GM12878 (cell line): ENCODE measurements at regions not wholly inside any gene's neighbourhood (a gene's known extent, or its start where the extent isn't known, plus 50 kb on each side); places are given as distances from the start of the nearest gene placed in this dataset.

ENCODE experiments used
- ATAC-seq: fragments of 200-7000 bp; cut with Tn5 transposase; 3 replicates; pipeline ENCODE4 v1.9.1; 2020; ENCODE audit warnings: mild to moderate bottlenecking, moderate library complexity
- BruUV-seq: library from RNA; stranded (reverse); fragments of 400-500 nt; replicated peaks from 2 replicates; lab custom pipeline; 2021; lab: Mats Ljungman, UMichigan
- CTCF ChIA-PET: fragments of 300-600 bp; sonication (Branson Sonifier 250); formaldehyde crosslinking; extraction: SDS; loops from one replicate; lab custom pipeline; 2021; ENCODE audit warnings: inconsistent platforms; lab: Yijun Ruan, JAX
- POLR2A ChIA-PET: fragments of 350-600 bp; formaldehyde crosslinking; extraction: SDS; loops from one replicate; lab custom pipeline; 2021; ENCODE audit warnings: inconsistent platforms; lab: Charles Lee
- RAD21 ChIA-PET: fragments of 300-600 bp; sonication (Branson Sonifier 250); formaldehyde crosslinking; loops from one replicate; lab custom pipeline; 2023; ENCODE audit warnings: antibody characterized with exemption; ENCODE audit not compliant: unreplicated experiment; lab: Charles Lee
- SMC1A ChIA-PET: fragments of 300-600 bp; sonication (Branson Sonifier 250); formaldehyde crosslinking; loops from one replicate; lab custom pipeline; 2023; ENCODE audit not compliant: unreplicated experiment, uncharacterized antibody; lab: Charles Lee
- DNase-seq: peaks from one replicate; pipeline ENCODE4 v3.0.0-alpha.2; 2011; ENCODE audit warnings: low read depth, low spot score
- FAIRE-seq: peaks from 3 replicates; lab custom pipeline; 2011; peaks lifted over from hg19 to GRCh38; lab: Jason Lieb, UNC
- H2AFZ ChIP-seq: 2 replicates; pipeline ENCODE4 v1.6.0; 2011; ENCODE audit warnings: low read depth, low read length, control low read depth; ENCODE audit not compliant: control insufficient read depth
- H3K27ac ChIP-seq: 2 replicates; pipeline ENCODE4 v1.5.1; 2011; ENCODE audit warnings: control low read depth; ENCODE audit not compliant: control insufficient read depth, insufficient read depth
- H3K27me3 ChIP-seq, 2 experiments: replicated peaks in 1 of 2; 2 replicates each; pipeline versions ENCODE4 v1.6.0 to v1.6.1; 2011; ENCODE audit warnings: low read length in 1 of 2; ENCODE audit not compliant: control insufficient read depth in 2 of 2, insufficient read depth in 2 of 2
- H3K36me3 ChIP-seq, 2 experiments: 2 replicates each; pipeline ENCODE4 v1.5.1; 2011; ENCODE audit warnings: low read length in 1 of 2; ENCODE audit not compliant: control insufficient read depth in 2 of 2, insufficient read depth in 2 of 2
- H3K4me1 ChIP-seq: 2 replicates; pipeline ENCODE4 v1.6.1; 2011; ENCODE audit warnings: mild to moderate bottlenecking, low read length, moderate library complexity, mixed read lengths; ENCODE audit not compliant: control insufficient read depth, insufficient read depth
- H3K4me2 ChIP-seq: 2 replicates; pipeline ENCODE4 v1.6.0; 2011; ENCODE audit warnings: control low read depth; ENCODE audit not compliant: control insufficient read depth, insufficient read depth
- H3K4me3 ChIP-seq: fragments of 200-600 bp; sonication (generic); 2 replicates; pipeline ENCODE4 v1.5.1; 2016
- H3K79me2 ChIP-seq: 2 replicates; pipeline ENCODE4 v1.6.0; 2011; ENCODE audit warnings: low read length; ENCODE audit not compliant: control insufficient read depth, insufficient read depth
- H3K9ac ChIP-seq: 2 replicates; pipeline ENCODE4 v1.8.0; 2011; ENCODE audit warnings: low read length, control low read depth, mixed read lengths; ENCODE audit not compliant: control insufficient read depth, insufficient read depth
- H3K9me3 ChIP-seq: replicated peaks from 3 replicates; pipeline ENCODE4 v1.5.1; 2011; ENCODE audit warnings: mild to moderate bottlenecking, low read length; ENCODE audit not compliant: control insufficient read depth, insufficient read depth
- H4K20me1 ChIP-seq: 2 replicates; pipeline ENCODE4 v1.6.0; 2011; ENCODE audit not compliant: control insufficient read depth, insufficient read depth
- ASH2L ChIP-seq: fragments of 300-600, 200-600 bp; sonication (generic); IDR thresholded peaks from 2 replicates; pipeline ENCODE4 v1.6.1; 2017; ENCODE audit warnings: low read depth, mild to moderate bottlenecking, borderline replicate concordance
- FOS ChIP-seq: IDR thresholded peaks from 3 replicates; pipeline ENCODE4 v1.6.1; 2011; ENCODE audit warnings: borderline replicate concordance; ENCODE audit not compliant: insufficient read length; ENCODE audit errors: extremely low read depth
- FOXK2 ChIP-seq: fragments of 450-650 bp; IDR thresholded peaks from 2 replicates; pipeline ENCODE4 v1.6.1; 2017; ENCODE audit warnings: mild to moderate bottlenecking, moderate library complexity
- IKZF1 ChIP-seq: fragments of 450-650 bp; conservative IDR thresholded peaks from 2 replicates; pipeline ENCODE4 v1.6.1; 2017; ENCODE audit warnings: antibody characterized with exemption, mild to moderate bottlenecking
- MEF2A ChIP-seq: IDR thresholded peaks from 2 replicates; pipeline ENCODE4 v1.6.1; 2011; ENCODE audit warnings: low read depth, mild to moderate bottlenecking, low read length, moderate library complexity; ENCODE audit not compliant: insufficient read depth
- MXI1 ChIP-seq: fragments of 150-350 bp; IDR thresholded peaks from 2 replicates; pipeline ENCODE4 v1.6.1; 2011; ENCODE audit warnings: low read depth, mild to moderate bottlenecking, inconsistent platforms, low read length, improper control_type of control experiment
- NR2C1 ChIP-seq: fragments of 450-650 bp; IDR thresholded peaks from 2 replicates; pipeline ENCODE4 v1.6.1; 2017; ENCODE audit warnings: antibody characterized with exemption, mild to moderate bottlenecking, moderate library complexity
- RBBP5 ChIP-seq: fragments of 200-600 bp; sonication (generic); conservative IDR thresholded peaks from 2 replicates; pipeline ENCODE4 v1.6.1; 2016
- STAT3 ChIP-seq: IDR thresholded peaks from 2 replicates; pipeline ENCODE4 v1.6.1; 2011; ENCODE audit warnings: low read depth, low read length, improper control_type of control experiment
- ZNF687 ChIP-seq: fragments of 450-650 bp; IDR thresholded peaks from 2 replicates; pipeline ENCODE4 v1.6.1; 2017; ENCODE audit warnings: mild to moderate bottlenecking, moderate library complexity
- ZZZ3 ChIP-seq: IDR thresholded peaks from 2 replicates; pipeline ENCODE4 v1.6.1; 2011; ENCODE audit warnings: low read depth; ENCODE audit not compliant: control insufficient read depth, insufficient read length
- WGBS: methylation state at CpG from one replicate; pipeline ENCODE4 v1.1.6; 2016; ENCODE audit warnings: low lambda C conversion rate; ENCODE audit not compliant: insufficient replicate concordance, insufficient coverage; ENCODE audit errors: missing lambda C conversion rate; 5-methylcytosine and 5-hydroxymethylcytosine counted together
- in situ Hi-C: fragments of 300-500 bp; cut with MboI; formaldehyde crosslinking; loops from 9 replicates; pipeline ENCODE4 v1.14.3; 2018; ENCODE audit warnings: mixed read lengths
- intact Hi-C: fragments of 100-400 bp; cut with micrococcal nuclease; formaldehyde crosslinking; loops from one replicate; pipeline ENCODE4 v1.14.2; 2022; ENCODE audit not compliant: unreplicated experiment

- 83% methylated on average over 7 of the region's 7 CpGs for WGBS
Observed at GRCh38 chr2:176639016-176639343, 369.7 kb downstream of the MTX2 start.

GRCh38 chr2:176639671-176640070, 370.4 kb downstream of the MTX2 start:
- H3K79me2 ChIP-seq = no peaks in the 10 kb centered on the region
- no peak overlapping the region for H3K4me3 ChIP-seq
- 19% methylated on average over 5 of the region's 5 CpGs for WGBS
- ChIA-PET POLR2A (no interaction called here), RAD21 (interaction anchor here (1.6 to 3.6 kb wide), 4 partner anchors 12 to 499 kb away, joined by 6 to 20 read pairs (median 9); no protein-coding TSS in a partner anchor), CTCF (interaction anchor here (0.7 to 8.9 kb wide), 11 partner anchors 13 to 513 kb away, joined by 3 to 83 read pairs (median 4); no protein-coding TSS in a partner anchor), SMC1A (interaction anchor here (0.5 to 10.1 kb wide), 6 partner anchors 14 to 513 kb away, joined by 3 to 79 read pairs (median 4); no protein-coding TSS in a partner anchor)
- no peak overlapping the region for H3K27ac ChIP-seq
- no peak for FAIRE-seq
- in situ Hi-C loops (loop anchor here (5.0 kb wide), 1 partner anchor 512 kb away; the partner anchor contains the start of gene HOXD8), intact Hi-C loops (loop anchor here (2.0 kb wide), 2 partner anchors 185 to 513 kb away; no protein-coding TSS in a partner anchor)
- H2AFZ ChIP-seq = no peak overlapping the region
- no peak for ATAC-seq
- H3K36me3 ChIP-seq = no peaks in the 10 kb centered on the region
- H3K9ac ChIP-seq = no peak overlapping the region
- peaks cover 4 to 12% of the 10 kb centered on the region in 2 experiments for H3K27me3 ChIP-seq
- no peaks in the 10 kb centered on the region for H3K4me1 ChIP-seq
- no peaks in the 10 kb centered on the region for H3K9me3 ChIP-seq
- no peak for DNase-seq
- H3K4me2 ChIP-seq = no peak overlapping the region
- TF ChIP-seq FOXK2 (no peak), ZNF687 (no peak), ASH2L (no peak), NR2C1 (no peak), MEF2A (no peak), ZZZ3 (no peak)
- no TSS peak for BruUV-seq
- no peaks in the 10 kb centered on the region for H4K20me1 ChIP-seq

More at GRCh38 chr2:176639016-176639343, 369.7 kb downstream of the MTX2 start:
- Histone ChIP-seq H3K4me1 (no peaks in the 10 kb centered on the region), H3K9me3 (no peaks in the 10 kb centered on the region), H2AFZ (no peak overlapping the region), H3K79me2 (no peaks in the 10 kb centered on the region), H3K27ac (no peak overlapping the region), H3K9ac (no peak overlapping the region), H3K27me3 (peaks cover 4 to 12% of the 10 kb centered on the region in 2 experiments), H3K4me3 (no peak overlapping the region), H3K4me2 (no peak overlapping the region), H4K20me1 (no peaks in the 10 kb centered on the region), H3K36me3 (no peaks in the 10 kb centered on the region)
- DNase-seq (no peak), ATAC-seq (no peak), FAIRE-seq (no peak)
- in situ Hi-C loops = loop anchor here (5.0 kb wide), 1 partner anchor 512 kb away; the partner anchor contains the start of gene HOXD8
- no TSS peak for BruUV-seq
- RAD21 ChIA-PET = interaction anchor here (1.4 to 3.6 kb wide), 5 partner anchors 13 to 498 kb away, joined by 4 to 20 read pairs (median 6); no protein-coding TSS in a partner anchor
- POLR2A ChIA-PET = no interaction called here
- TF ChIP-seq FOS (no peak), STAT3 (no peak), RBBP5 (no peak), MXI1 (no peak), IKZF1 (no peak)
- intact Hi-C loops = loop anchor here (2.0 kb wide), 2 partner anchors 184 to 512 kb away; no protein-coding TSS in a partner anchor
- SMC1A ChIA-PET = interaction anchor here (1.3 to 10.1 kb wide), 4 partner anchors 15 to 499 kb away, joined by 5 to 79 read pairs (median 7); no protein-coding TSS in a partner anchor
- CTCF ChIA-PET = interaction anchor here (0.7 to 8.9 kb wide), 11 partner anchors 9 to 517 kb away, joined by 3 to 83 read pairs (median 4); no protein-coding TSS in a partner anchor
